ENCODE measurements at regions not wholly inside any gene's neighbourhood (a gene's known extent, or its start where the extent isn't known, plus 50 kb on each side); places are given as distances from the start of the nearest gene placed in this dataset.

DNA sequence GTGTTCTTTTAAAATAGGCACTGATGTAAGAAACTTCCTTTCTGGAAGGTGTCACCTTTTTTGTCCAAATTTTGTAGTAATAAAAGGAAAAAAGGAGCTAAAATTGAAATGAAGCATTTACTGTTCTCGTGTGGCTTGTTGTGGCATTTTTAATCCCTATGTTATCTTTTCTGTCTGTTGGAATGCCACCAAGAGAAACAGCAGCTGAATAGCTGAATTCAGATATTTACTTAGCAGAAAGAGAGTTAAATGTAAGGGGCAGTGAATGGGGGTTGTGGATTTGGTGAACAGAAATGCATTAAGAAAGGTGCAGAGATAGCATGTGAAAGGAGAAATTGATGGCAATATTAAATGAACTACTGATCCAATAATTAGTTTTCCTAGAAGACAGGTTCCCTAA, 573.6 kb upstream of the EPHA7 start:
- H2AFZ ChIP-seq (ENCODE audit: low read length, unreplicated experiment) = peak overlapping the region; percentile 87
- peaks cover 6% of the 10 kb centered on the region for H3K4me1 ChIP-seq (ENCODE audit: control insufficient read depth, insufficient read depth, low read length, unreplicated experiment)
- no peak overlapping the region for H3K4me3 ChIP-seq (ENCODE audit: low read depth, low read length)
- no peaks in the 10 kb centered on the region for H3K36me3 ChIP-seq (ENCODE audit: insufficient read depth, low read length)
- no peaks in the 10 kb centered on the region for H3K27me3 ChIP-seq (ENCODE audit: insufficient read depth, low read length)
- no peak overlapping the region for H3K27ac ChIP-seq (ENCODE audit: low read depth, low read length)
- H3K79me2 ChIP-seq (ENCODE audit: control insufficient read depth, insufficient read depth, low read length, unreplicated experiment) = no peaks in the 10 kb centered on the region

DNA sequence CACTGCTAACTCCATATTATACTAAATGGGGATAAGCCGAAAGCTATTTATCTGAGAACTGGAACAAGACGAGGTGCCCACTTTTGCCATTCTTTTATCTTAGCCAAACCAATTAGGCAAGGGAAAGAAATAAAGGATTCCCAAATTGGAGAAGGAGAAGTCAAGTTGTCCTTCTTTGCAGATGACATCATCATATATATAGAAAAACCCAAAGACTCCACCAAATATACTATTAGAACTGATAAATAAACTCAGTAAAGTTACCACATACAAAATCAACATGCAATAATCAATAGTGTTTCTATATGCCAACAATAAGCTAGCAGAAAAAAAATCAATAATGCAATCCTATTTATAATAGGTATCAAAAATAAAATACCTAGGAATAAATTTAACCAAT, 570.3 kb upstream of the EPHA7 start:
- no peaks in the 10 kb centered on the region for H3K79me2 ChIP-seq (ENCODE audit: control insufficient read depth, insufficient read depth, low read length, unreplicated experiment)
- H3K27ac ChIP-seq (ENCODE audit: low read depth, low read length) = no peak overlapping the region
- no peak overlapping the region for H2AFZ ChIP-seq (ENCODE audit: low read length, unreplicated experiment)

DNA sequence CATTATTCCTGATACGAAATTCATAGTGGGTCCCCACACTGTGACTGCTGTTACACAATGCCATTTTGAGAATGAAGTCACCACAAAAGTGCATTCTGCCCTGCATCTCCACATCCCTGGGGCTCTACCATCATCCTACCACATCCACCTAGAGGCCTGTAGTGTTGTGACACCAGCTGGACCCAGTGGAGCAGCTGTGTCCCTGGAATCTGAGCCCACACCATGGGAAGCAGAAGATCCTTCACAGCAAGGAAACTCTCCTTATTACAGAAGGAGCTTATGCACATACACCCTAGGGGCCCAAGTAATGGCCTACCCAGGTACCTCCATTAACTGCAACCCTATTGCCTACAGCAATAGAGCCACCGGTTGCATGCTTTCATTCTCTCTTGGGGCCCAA, 566.6 kb upstream of the EPHA7 start:
- Histone ChIP-seq H3K79me2 (ENCODE audit: control insufficient read depth, insufficient read depth, low read length, unreplicated experiment) (no peaks in the 10 kb centered on the region), H3K27ac (ENCODE audit: low read depth, low read length) (no peak overlapping the region), H3K4me1 (ENCODE audit: control insufficient read depth, insufficient read depth, low read length, unreplicated experiment) (no peaks in the 10 kb centered on the region), H2AFZ (ENCODE audit: low read length, unreplicated experiment) (no peak overlapping the region), H3K36me3 (ENCODE audit: insufficient read depth, low read length) (no peaks in the 10 kb centered on the region), H3K27me3 (ENCODE audit: insufficient read depth, low read length) (no peaks in the 10 kb centered on the region), H3K4me3 (ENCODE audit: low read depth, low read length) (no peak overlapping the region)

More for the DNA sequence above, 570.3 kb upstream of the EPHA7 start:
- Histone ChIP-seq H3K4me1 (ENCODE audit: control insufficient read depth, insufficient read depth, low read length, unreplicated experiment) (peaks cover 6% of the 10 kb centered on the region), H3K27me3 (ENCODE audit: insufficient read depth, low read length) (no peaks in the 10 kb centered on the region), H3K4me3 (ENCODE audit: low read depth, low read length) (no peak overlapping the region), H3K36me3 (ENCODE audit: insufficient read depth, low read length) (no peaks in the 10 kb centered on the region)

DNA sequence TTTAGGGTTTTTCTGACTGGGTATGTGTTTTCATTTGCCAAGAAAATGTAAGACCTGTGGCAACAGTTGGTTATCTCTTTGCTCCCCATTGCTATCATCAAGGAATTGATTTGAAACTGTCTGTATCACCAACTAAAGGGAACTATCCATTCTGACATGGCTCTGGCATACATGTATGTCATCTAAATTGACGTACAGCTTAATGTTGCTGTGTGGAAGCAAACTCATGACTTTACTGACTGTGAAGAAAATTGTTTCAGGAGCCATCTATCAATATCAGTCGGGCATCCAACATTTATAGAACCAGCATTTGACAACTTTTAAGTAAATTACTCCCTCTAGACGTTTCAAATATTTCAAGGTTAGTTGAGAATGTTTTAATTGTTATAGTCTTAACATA, 555.8 kb upstream of the EPHA7 start:
- Histone ChIP-seq H3K27me3 (ENCODE audit: insufficient read depth, low read length) (no peaks in the 10 kb centered on the region), H2AFZ (ENCODE audit: low read length, unreplicated experiment) (no peak overlapping the region), H3K27ac (ENCODE audit: low read depth, low read length) (no peak overlapping the region), H3K79me2 (ENCODE audit: control insufficient read depth, insufficient read depth, low read length, unreplicated experiment) (no peaks in the 10 kb centered on the region), H3K36me3 (ENCODE audit: insufficient read depth, low read length) (no peaks in the 10 kb centered on the region), H3K4me3 (ENCODE audit: low read depth, low read length) (no peak overlapping the region), H3K4me1 (ENCODE audit: control insufficient read depth, insufficient read depth, low read length, unreplicated experiment) (no peaks in the 10 kb centered on the region)

GRCh38 chr6:93974332-93974731, 555.0 kb upstream of the EPHA7 start:
- no peaks in the 10 kb centered on the region for H3K36me3 ChIP-seq (ENCODE audit: insufficient read depth, low read length)
- H2AFZ ChIP-seq (ENCODE audit: low read length, unreplicated experiment) = no peak overlapping the region
- no peak overlapping the region for H3K27ac ChIP-seq (ENCODE audit: low read depth, low read length)
- no peaks in the 10 kb centered on the region for H3K79me2 ChIP-seq (ENCODE audit: control insufficient read depth, insufficient read depth, low read length, unreplicated experiment)
- H3K4me1 ChIP-seq (ENCODE audit: control insufficient read depth, insufficient read depth, low read length, unreplicated experiment) = no peaks in the 10 kb centered on the region
- no peak overlapping the region for H3K4me3 ChIP-seq (ENCODE audit: low read depth, low read length)
- no peaks in the 10 kb centered on the region for H3K27me3 ChIP-seq (ENCODE audit: insufficient read depth, low read length)

GRCh38 chr6:93972791-93973190, 553.4 kb upstream of the EPHA7 start:
- no peaks in the 10 kb centered on the region for H3K36me3 ChIP-seq (ENCODE audit: insufficient read depth, low read length)
- H2AFZ ChIP-seq (ENCODE audit: low read length, unreplicated experiment) = no peak overlapping the region
- no peak overlapping the region for H3K4me3 ChIP-seq (ENCODE audit: low read depth, low read length)
- H3K4me1 ChIP-seq (ENCODE audit: control insufficient read depth, insufficient read depth, low read length, unreplicated experiment) = no peaks in the 10 kb centered on the region
- no peaks in the 10 kb centered on the region for H3K79me2 ChIP-seq (ENCODE audit: control insufficient read depth, insufficient read depth, low read length, unreplicated experiment)
- no peak overlapping the region for H3K27ac ChIP-seq (ENCODE audit: low read depth, low read length)
- no peaks in the 10 kb centered on the region for H3K27me3 ChIP-seq (ENCODE audit: insufficient read depth, low read length)

GRCh38 chr6:93970684-93971083, 551.3 kb upstream of the EPHA7 start:
- no peak overlapping the region for H3K4me3 ChIP-seq (ENCODE audit: low read depth, low read length)
- H2AFZ ChIP-seq (ENCODE audit: low read length, unreplicated experiment) = no peak overlapping the region
- no peaks in the 10 kb centered on the region for H3K27me3 ChIP-seq (ENCODE audit: insufficient read depth, low read length)
- H3K79me2 ChIP-seq (ENCODE audit: control insufficient read depth, insufficient read depth, low read length, unreplicated experiment) = no peaks in the 10 kb centered on the region
- H3K27ac ChIP-seq (ENCODE audit: low read depth, low read length) = no peak overlapping the region
- no peaks in the 10 kb centered on the region for H3K4me1 ChIP-seq (ENCODE audit: control insufficient read depth, insufficient read depth, low read length, unreplicated experiment)
- no peaks in the 10 kb centered on the region for H3K36me3 ChIP-seq (ENCODE audit: insufficient read depth, low read length)

DNA sequence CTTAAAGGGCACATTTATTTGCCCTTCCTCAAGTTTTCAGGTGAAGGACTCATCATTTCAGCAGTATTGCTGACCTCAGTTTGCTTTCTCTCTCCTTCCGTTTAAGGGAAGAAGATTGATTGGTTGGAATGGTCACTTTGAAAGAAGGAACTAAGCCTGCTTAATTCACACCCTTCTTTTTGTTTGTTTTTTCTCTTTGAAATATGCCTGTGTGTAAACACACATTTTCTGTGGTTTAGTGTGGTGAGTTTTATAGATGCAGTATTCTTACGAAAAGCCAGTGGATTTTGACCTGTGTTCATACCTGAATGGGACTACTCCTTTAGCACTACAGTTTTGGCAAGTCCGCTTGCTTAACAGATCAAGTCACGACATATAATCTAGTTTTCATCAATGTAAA, 548.8 kb upstream of the EPHA7 start:
- H3K4me3 ChIP-seq (ENCODE audit: low read depth, low read length) = no peak overlapping the region
- no peak overlapping the region for H3K27ac ChIP-seq (ENCODE audit: low read depth, low read length)
- H3K79me2 ChIP-seq (ENCODE audit: control insufficient read depth, insufficient read depth, low read length, unreplicated experiment) = no peaks in the 10 kb centered on the region
- H3K4me1 ChIP-seq (ENCODE audit: control insufficient read depth, insufficient read depth, low read length, unreplicated experiment) = no peaks in the 10 kb centered on the region
- no peak overlapping the region for H2AFZ ChIP-seq (ENCODE audit: low read length, unreplicated experiment)
- no peaks in the 10 kb centered on the region for H3K36me3 ChIP-seq (ENCODE audit: insufficient read depth, low read length)
- H3K27me3 ChIP-seq (ENCODE audit: insufficient read depth, low read length) = no peaks in the 10 kb centered on the region

GRCh38 chr6:93964926-93965325, 545.6 kb upstream of the EPHA7 start:
- Histone ChIP-seq H3K4me3 (ENCODE audit: low read depth, low read length) (no peak overlapping the region), H3K27me3 (ENCODE audit: insufficient read depth, low read length) (no peaks in the 10 kb centered on the region), H3K4me1 (ENCODE audit: control insufficient read depth, insufficient read depth, low read length, unreplicated experiment) (no peaks in the 10 kb centered on the region), H3K79me2 (ENCODE audit: control insufficient read depth, insufficient read depth, low read length, unreplicated experiment) (no peaks in the 10 kb centered on the region), H2AFZ (ENCODE audit: low read length, unreplicated experiment) (no peak overlapping the region), H3K36me3 (ENCODE audit: insufficient read depth, low read length) (no peaks in the 10 kb centered on the region), H3K27ac (ENCODE audit: low read depth, low read length) (no peak overlapping the region)

DNA sequence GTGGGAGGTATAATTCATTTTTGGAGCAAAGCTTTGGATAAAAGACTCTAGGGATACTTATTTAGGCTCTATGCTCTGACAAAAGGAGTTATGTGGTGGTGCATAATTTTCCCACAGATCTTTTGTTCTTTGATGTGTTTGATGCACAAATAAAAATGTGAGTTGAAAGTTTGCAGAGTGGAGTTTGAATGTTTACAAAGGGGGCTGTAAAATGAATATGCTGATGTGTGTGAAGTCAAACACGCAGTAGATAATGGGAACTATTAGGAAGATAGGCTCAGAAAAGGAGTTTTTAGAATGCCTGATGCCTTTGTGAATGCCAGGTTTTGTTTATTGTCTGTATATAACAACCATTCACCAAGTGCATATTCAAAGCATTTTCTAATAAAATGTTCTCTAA, 545.0 kb upstream of the EPHA7 start:
- H3K4me3 ChIP-seq (ENCODE audit: low read depth, low read length) = no peak overlapping the region
- no peak overlapping the region for H3K27ac ChIP-seq (ENCODE audit: low read depth, low read length)
- H3K4me1 ChIP-seq (ENCODE audit: control insufficient read depth, insufficient read depth, low read length, unreplicated experiment) = no peaks in the 10 kb centered on the region
- H3K79me2 ChIP-seq (ENCODE audit: control insufficient read depth, insufficient read depth, low read length, unreplicated experiment) = no peaks in the 10 kb centered on the region
- no peaks in the 10 kb centered on the region for H3K27me3 ChIP-seq (ENCODE audit: insufficient read depth, low read length)
- H3K36me3 ChIP-seq (ENCODE audit: insufficient read depth, low read length) = no peaks in the 10 kb centered on the region
- no peak overlapping the region for H2AFZ ChIP-seq (ENCODE audit: low read length, unreplicated experiment)

- no peaks in the 10 kb centered on the region for H3K79me2 ChIP-seq (ENCODE audit: control insufficient read depth, insufficient read depth, low read length, unreplicated experiment)
- no peaks in the 10 kb centered on the region for H3K36me3 ChIP-seq (ENCODE audit: insufficient read depth, low read length)
- no peak overlapping the region for H2AFZ ChIP-seq (ENCODE audit: low read length, unreplicated experiment)
- H3K27ac ChIP-seq (ENCODE audit: low read depth, low read length) = no peak overlapping the region
- no peaks in the 10 kb centered on the region for H3K4me1 ChIP-seq (ENCODE audit: control insufficient read depth, insufficient read depth, low read length, unreplicated experiment)
- no peak overlapping the region for H3K4me3 ChIP-seq (ENCODE audit: low read depth, low read length)
- H3K27me3 ChIP-seq (ENCODE audit: insufficient read depth, low read length) = no peaks in the 10 kb centered on the region
Measured at GRCh38 chr6:93962566-93962965, 543.2 kb upstream of the EPHA7 start.

GRCh38 chr6:93954584-93954983, 535.2 kb upstream of the EPHA7 start:
- H3K79me2 ChIP-seq (ENCODE audit: control insufficient read depth, insufficient read depth, low read length, unreplicated experiment) = no peaks in the 10 kb centered on the region
- no peaks in the 10 kb centered on the region for H3K27me3 ChIP-seq (ENCODE audit: insufficient read depth, low read length)
- no peaks in the 10 kb centered on the region for H3K4me1 ChIP-seq (ENCODE audit: control insufficient read depth, insufficient read depth, low read length, unreplicated experiment)
- H3K27ac ChIP-seq (ENCODE audit: low read depth, low read length) = no peak overlapping the region
- H3K4me3 ChIP-seq (ENCODE audit: low read depth, low read length) = no peak overlapping the region
- no peaks in the 10 kb centered on the region for H3K36me3 ChIP-seq (ENCODE audit: insufficient read depth, low read length)
- H2AFZ ChIP-seq (ENCODE audit: low read length, unreplicated experiment) = peak overlapping the region; percentile 14

Data from ACC112 (cell line).